Adipocyte (in vitro differentiated cells): ENCODE measurements at regions not wholly inside any gene's neighbourhood (a gene's known extent, or its start where the extent isn't known, plus 50 kb on each side); places are given as distances from the start of the nearest gene placed in this dataset.
"Not testable (repeated sequence)": the region's sequence is repeated elsewhere in the genome, so short reads cannot be mapped to it uniquely, and the experiment has no call there.

ENCODE experiments used
- DNase-seq: peaks from one replicate; pipeline ENCODE4 v3.0.0-alpha.2; 2015; ENCODE audit warnings: low read depth
- H3K27me3 ChIP-seq: replicated peaks from 2 replicates; pipeline ENCODE4 v1.7.0; 2013; ENCODE audit warnings: mild to moderate bottlenecking, low read length, moderate library complexity; ENCODE audit not compliant: control insufficient read depth, insufficient read depth
- H3K36me3 ChIP-seq: 2 replicates; pipeline ENCODE4 v1.7.0; 2013; ENCODE audit warnings: low read length, mild to moderate bottlenecking, moderate library complexity; ENCODE audit not compliant: control insufficient read depth, insufficient read depth, severe bottlenecking
- H3K4me1 ChIP-seq: 2 replicates; pipeline ENCODE4 v1.7.0; 2013; ENCODE audit warnings: mild to moderate bottlenecking, low read length, moderate library complexity; ENCODE audit not compliant: control insufficient read depth, insufficient read depth
- H3K4me3 ChIP-seq: 2 replicates; pipeline ENCODE4 v1.7.0; 2013; ENCODE audit warnings: mild to moderate bottlenecking, low read length, moderate library complexity
- H3K9ac ChIP-seq: 2 replicates; pipeline ENCODE4 v1.7.0; 2013; ENCODE audit warnings: mild to moderate bottlenecking, low read length, moderate library complexity
- H3K9me3 ChIP-seq: 2 replicates; pipeline ENCODE4 v1.7.0; 2013; ENCODE audit warnings: mild to moderate bottlenecking, low read length, moderate library complexity; ENCODE audit not compliant: control insufficient read depth

DNA sequence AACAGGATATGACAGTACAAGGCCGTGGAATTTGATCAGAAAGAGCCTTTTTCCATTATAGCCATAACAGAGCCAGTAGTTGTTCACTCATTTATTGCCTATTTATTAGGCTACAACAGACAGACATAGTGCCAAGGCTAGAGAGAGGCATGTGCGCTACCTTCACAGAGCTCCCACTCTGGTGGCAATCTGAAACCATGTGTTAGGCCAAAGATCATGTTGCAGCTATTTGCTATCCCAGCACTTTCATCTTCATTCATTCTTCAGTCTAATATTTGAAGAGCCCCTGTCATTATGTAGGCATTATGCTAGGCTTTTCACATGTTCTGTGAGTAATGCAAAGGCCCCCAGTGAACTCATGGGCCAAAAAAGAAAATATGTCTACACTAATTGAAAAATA is 404.8 kb downstream of the IGSF11 start:
- H3K9me3 ChIP-seq, result no peaks in the 10 kb centered on the region
- no peaks in the 10 kb centered on the region for H3K4me1 ChIP-seq
- DNase-seq, result no peak
- no peaks in the 10 kb centered on the region for H3K27me3 ChIP-seq
- H3K36me3 ChIP-seq, result no peaks in the 10 kb centered on the region
- no peak overlapping the region for H3K9ac ChIP-seq
- H3K4me3 ChIP-seq, result no peak overlapping the region

DNA sequence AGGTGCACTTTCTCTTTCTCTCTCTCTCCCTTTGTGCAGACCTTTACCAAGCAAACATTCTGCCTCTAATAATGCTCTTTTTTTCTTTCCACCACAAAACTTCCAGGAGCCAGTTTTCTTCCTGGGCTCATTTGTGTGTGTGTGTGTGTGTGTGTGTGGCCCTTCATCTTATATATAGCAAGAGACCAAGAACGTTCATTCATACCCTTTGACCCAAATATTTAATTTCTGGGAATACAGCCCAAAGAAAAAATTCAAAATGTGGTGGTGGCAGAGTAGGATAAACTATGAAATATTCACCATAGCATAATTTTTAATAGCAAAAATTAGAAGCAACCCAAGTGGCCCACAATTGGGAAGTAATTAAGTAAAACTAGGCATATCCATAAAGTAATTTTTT is 398.9 kb downstream of the IGSF11 start:
- no peak overlapping the region for H3K4me3 ChIP-seq
- DNase-seq, result no peak
- no peaks in the 10 kb centered on the region for H3K9me3 ChIP-seq
- H3K4me1 ChIP-seq, result no peaks in the 10 kb centered on the region
- H3K27me3 ChIP-seq, result no peaks in the 10 kb centered on the region
- H3K36me3 ChIP-seq, result no peaks in the 10 kb centered on the region
- H3K9ac ChIP-seq, result no peak overlapping the region

DNA sequence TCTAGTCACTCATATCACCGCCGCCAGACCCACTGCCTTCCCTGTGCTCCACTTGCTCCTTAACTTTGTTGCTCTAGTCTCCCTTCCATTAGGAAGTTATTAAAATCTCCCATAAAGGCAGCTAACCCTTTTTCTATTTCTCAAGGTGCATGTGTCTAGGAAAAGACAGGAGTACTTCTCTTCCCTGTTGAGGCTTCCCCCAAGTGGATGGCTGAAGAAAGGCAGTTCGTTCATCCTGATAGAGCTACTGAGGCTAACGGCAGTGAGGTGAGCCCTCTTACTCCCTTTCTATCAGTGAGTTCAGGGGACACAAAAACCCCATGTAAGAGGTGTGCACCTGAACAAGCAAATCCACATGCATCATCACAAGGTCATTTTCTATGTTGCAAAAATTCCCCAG is 397.8 kb downstream of the IGSF11 start:
- no peaks in the 10 kb centered on the region for H3K36me3 ChIP-seq
- H3K27me3 ChIP-seq, result no peaks in the 10 kb centered on the region
- H3K4me3 ChIP-seq, result no peak overlapping the region
- H3K9ac ChIP-seq, result no peak overlapping the region
- no peaks in the 10 kb centered on the region for H3K9me3 ChIP-seq
- H3K4me1 ChIP-seq, result no peaks in the 10 kb centered on the region
- DNase-seq, result no peak

DNA sequence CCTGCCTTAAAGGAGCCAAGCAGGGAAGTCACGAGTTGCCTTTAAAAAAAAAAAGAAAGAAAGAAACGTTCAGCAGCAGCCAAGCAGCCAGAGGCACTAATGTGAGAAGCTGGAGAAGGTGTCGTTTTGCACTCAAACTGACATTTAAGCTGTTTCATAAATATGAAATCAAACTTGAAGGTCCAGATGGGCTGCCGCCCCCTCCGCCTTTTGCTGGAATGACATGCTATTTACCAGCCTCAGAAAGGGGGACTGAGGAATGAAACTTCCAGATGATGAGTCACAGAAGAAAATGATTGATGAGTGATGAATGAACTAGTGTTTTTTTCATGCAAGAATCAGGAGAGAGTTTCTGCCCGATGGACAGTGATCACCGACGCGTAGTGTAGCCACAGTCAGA is 396.8 kb downstream of the IGSF11 start:
- no peaks in the 10 kb centered on the region for H3K9me3 ChIP-seq
- no peak overlapping the region for H3K4me3 ChIP-seq
- no peak overlapping the region for H3K9ac ChIP-seq
- no peaks in the 10 kb centered on the region for H3K27me3 ChIP-seq
- DNase-seq, result no peak
- no peaks in the 10 kb centered on the region for H3K4me1 ChIP-seq
- H3K36me3 ChIP-seq, result no peaks in the 10 kb centered on the region

DNA sequence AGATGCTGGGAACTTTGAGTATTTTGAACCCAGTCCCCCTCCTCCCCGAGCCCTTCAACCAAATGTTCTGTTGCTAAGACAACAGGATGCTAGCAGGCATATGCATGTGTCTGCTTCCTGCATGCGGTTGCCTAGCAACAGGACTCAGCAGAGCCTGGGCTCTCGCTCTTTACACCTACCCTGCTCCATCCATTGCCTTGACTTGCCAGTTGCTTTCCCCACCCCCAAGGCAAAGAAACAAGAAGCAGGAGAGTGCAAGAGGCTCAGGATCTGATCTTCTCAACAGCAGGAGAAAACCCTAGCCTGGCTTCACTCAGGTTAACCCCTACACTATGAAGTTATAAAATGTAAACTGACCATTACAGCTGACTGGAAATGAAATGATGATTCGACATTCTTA is 393.0 kb downstream of the IGSF11 start:
- Histone ChIP-seq H3K9ac (no peak overlapping the region), H3K4me1 (no peaks in the 10 kb centered on the region), H3K27me3 (no peaks in the 10 kb centered on the region), H3K9me3 (no peaks in the 10 kb centered on the region), H3K36me3 (no peaks in the 10 kb centered on the region), H3K4me3 (no peak overlapping the region)
- no peak for DNase-seq

DNA sequence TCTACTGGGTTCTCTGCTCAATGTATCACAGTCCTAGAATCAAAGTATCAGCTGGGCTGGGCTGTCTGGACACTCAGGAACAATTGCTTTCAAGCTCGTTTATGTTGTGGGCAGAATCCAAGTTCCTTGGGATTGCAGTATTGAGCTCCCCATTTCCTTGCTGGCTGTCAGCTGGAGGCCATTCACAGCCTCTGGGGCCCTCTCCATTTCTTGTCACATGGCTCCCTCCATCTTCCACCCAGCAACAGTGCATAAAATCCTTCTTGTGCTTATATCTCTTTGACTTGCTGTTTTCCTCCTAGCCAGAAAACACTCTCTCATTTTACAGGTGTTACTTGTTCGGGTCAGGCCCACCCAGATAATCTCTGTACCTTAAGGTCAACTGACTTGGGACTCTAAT is 363.5 kb downstream of the IGSF11 start:
- no peak overlapping the region for H3K4me3 ChIP-seq
- H3K9me3 ChIP-seq, result no peaks in the 10 kb centered on the region
- H3K9ac ChIP-seq, result no peak overlapping the region
- H3K27me3 ChIP-seq, result no peaks in the 10 kb centered on the region
- no peak for DNase-seq
- no peaks in the 10 kb centered on the region for H3K4me1 ChIP-seq
- no peaks in the 10 kb centered on the region for H3K36me3 ChIP-seq

DNA sequence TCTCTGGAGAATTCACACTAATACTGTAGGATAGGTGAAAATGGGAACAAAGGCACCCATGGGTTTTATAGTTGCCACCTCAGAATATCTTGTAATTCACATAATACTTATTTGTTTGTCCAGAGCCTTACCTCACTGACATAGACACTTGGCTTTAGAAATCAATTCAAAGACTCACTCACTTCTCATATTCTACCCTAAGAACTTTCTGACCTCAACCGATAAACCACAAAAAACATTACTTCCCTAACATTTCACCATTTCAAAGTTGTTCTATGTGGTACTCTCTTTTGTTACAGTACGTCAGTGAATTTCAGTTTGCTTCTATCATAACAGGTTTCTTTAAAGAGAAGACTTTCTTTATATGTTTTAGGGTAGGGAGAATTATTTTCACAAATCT is 359.3 kb downstream of the IGSF11 start:
- H3K4me3 ChIP-seq, result no peak overlapping the region
- H3K4me1 ChIP-seq, result no peaks in the 10 kb centered on the region
- no peak for DNase-seq
- H3K9me3 ChIP-seq, result no peaks in the 10 kb centered on the region
- no peak overlapping the region for H3K9ac ChIP-seq
- H3K36me3 ChIP-seq, result no peaks in the 10 kb centered on the region
- H3K27me3 ChIP-seq, result no peaks in the 10 kb centered on the region

DNA sequence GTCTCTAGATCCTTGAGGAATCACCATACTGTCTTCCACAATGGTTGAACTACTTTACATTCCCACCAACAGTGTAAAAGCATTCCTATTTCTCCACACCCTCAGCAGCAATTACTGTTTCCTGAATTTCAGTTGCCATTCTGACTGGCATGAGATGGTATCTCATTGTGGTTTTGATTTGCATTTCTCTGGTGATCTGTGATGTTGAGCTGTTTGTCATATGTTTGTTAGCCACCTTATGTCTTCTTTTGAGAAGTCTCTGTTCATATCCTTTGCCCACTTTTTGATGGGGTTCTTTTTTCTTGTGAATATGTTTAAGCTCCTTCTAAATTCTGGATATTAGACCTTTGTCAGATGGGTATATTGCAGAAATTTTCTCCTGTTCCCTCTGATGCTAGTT is 356.0 kb downstream of the IGSF11 start:
- H3K36me3 ChIP-seq, H3K4me1 ChIP-seq, H3K27me3 ChIP-seq, H3K9ac ChIP-seq, H3K4me3 ChIP-seq, H3K9me3 ChIP-seq, DNase-seq: not testable (repeated sequence)

DNA sequence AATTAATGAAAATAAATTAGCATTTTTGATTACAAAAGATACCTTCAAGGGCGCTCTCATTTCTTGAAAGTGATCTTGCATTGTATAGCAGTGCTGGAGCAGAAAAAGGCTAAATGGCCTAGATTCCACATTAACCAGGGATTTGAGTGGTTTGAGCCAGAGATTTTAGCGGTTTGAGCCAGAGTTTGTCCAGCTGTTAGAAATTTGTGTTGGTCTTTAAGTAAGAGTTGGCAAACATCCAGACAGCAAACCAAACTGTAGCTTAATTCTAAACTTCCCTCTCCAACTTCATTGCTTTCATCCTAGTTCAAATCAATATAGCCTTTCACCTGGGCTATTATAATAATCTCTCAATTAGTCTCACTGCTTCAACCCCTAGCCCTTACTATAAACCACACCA is 351.7 kb downstream of the IGSF11 start:
- Histone ChIP-seq H3K36me3 (no peaks in the 10 kb centered on the region), H3K9me3 (no peaks in the 10 kb centered on the region), H3K9ac (no peak overlapping the region), H3K4me1 (no peaks in the 10 kb centered on the region), H3K4me3 (no peak overlapping the region), H3K27me3 (no peaks in the 10 kb centered on the region)
- no peak for DNase-seq

DNA sequence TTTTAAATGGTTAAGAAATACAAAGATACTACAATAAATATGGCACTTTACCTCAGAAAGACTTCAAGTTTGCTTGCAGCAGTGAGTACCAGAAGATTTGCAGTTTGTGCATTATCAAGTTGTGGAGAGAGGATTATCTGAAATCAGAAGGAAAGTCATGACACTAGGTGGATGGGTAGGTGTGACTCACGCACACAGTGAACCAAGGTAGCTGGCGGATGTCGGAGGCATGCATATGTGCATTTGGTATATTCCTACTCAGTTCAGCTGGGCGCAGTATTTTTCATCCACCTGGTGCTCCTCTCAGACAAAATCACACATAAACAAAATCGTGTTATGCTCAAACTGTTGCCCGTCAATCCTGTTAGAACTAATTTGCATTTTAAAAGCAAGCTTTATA is 351.0 kb downstream of the IGSF11 start:
- Histone ChIP-seq H3K36me3 (no peaks in the 10 kb centered on the region), H3K9me3 (no peaks in the 10 kb centered on the region), H3K9ac (no peak overlapping the region), H3K4me1 (no peaks in the 10 kb centered on the region), H3K27me3 (no peaks in the 10 kb centered on the region), H3K4me3 (no peak overlapping the region)
- no peak for DNase-seq

DNA sequence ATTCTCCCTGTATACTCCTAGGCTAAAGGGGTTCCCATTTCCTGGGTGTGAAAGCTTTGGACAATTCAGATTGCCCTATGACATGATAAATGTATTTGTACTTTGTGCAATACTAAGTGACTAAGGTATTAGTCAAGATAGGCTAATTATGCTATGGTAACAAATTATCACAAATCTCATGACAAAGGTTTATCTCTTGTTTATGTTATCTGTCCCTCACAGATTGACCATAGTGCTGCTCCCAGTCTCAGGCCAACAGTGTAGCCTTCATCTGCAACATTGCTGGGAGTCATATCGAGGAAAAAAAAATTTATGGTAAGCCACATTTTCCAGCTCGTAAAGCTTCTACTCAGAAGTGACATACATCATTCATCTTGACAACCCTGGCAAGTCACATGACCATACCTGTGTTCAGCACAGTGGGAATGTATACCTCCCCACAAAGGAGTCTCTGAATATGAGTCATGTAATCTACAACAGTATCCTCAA is 346.2 kb downstream of the IGSF11 start:
- no peak overlapping the region for H3K4me3 ChIP-seq
- DNase-seq, result no peak
- no peaks in the 10 kb centered on the region for H3K36me3 ChIP-seq
- H3K4me1 ChIP-seq, result no peaks in the 10 kb centered on the region
- H3K27me3 ChIP-seq, result no peaks in the 10 kb centered on the region
- H3K9ac ChIP-seq, result no peak overlapping the region
- no peaks in the 10 kb centered on the region for H3K9me3 ChIP-seq

DNA sequence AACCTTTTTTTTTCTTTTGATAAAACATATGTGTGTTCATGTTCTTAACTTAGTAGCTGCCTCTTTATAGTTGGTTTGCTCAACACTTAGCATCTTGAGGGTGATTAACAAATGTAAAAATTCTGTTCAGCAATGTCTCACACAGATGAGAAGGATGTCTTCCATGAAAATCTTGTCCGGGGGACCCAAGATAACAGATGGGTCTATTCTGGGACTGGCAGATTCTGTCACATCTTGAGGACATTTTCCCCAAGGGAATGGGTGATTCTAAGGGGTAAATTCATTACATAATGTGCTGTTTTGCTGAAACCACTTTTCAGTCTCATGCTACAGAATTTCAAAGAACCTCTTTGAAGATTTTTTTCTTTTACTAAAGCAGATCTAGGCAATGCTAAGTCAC is 342.2 kb downstream of the IGSF11 start:
- H3K27me3 ChIP-seq, result no peaks in the 10 kb centered on the region
- no peaks in the 10 kb centered on the region for H3K36me3 ChIP-seq
- no peaks in the 10 kb centered on the region for H3K4me1 ChIP-seq
- no peak for DNase-seq
- H3K4me3 ChIP-seq, result no peak overlapping the region
- H3K9ac ChIP-seq, result no peak overlapping the region
- no peaks in the 10 kb centered on the region for H3K9me3 ChIP-seq
